ENCODE measurements at regions not wholly inside any gene's neighbourhood (a gene's known extent, or its start where the extent isn't known, plus 50 kb on each side); places are given as distances from the start of the nearest gene placed in this dataset.

GRCh38 chr20:11011653-11012052, 337.9 kb upstream of the JAG1 start:
- DNase-seq (no peak), ATAC-seq (no peak)
- Histone ChIP-seq H3K4me3 (no peak overlapping the region), H3K4me1 (ENCODE audit: low read depth) (no peaks in the 10 kb centered on the region), H3K36me3 (ENCODE audit: low read depth) (no peaks in the 10 kb centered on the region), H3K9me3 (no peaks in the 10 kb centered on the region)
- intact Hi-C loops (cut with DNase I, micrococcal nuclease), result no loop called here
- TF ChIP-seq CTCF (IDR thresholded peaks at IDR 0.05), result no peak

DNA sequence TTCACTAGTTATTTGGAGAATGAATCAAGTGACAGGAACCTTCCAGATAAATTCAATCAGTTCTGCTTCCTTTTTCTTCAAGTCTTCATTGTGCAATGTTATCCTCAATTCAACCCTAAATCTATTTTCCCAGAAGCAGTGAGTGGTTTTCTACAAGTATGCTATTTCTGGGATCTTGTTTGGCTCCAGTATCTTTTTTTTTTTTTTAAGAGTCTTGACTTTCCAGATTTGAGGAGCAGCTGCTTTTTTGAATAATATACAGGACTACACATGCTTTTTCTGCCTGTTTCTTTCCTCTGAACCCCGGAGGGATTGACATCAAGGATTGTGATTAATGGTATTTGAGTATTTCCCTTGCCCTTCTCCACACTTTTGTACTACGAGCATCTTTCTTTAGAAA, 339.2 kb upstream of the JAG1 start:
- TF ChIP-seq CTCF (IDR thresholded peaks at IDR 0.05), result no peak
- Histone ChIP-seq H3K4me3 (no peak overlapping the region), H3K36me3 (ENCODE audit: low read depth) (no peaks in the 10 kb centered on the region), H3K4me1 (ENCODE audit: low read depth) (no peaks in the 10 kb centered on the region), H3K9me3 (no peaks in the 10 kb centered on the region)
- intact Hi-C loops (cut with DNase I, micrococcal nuclease), result no loop called here
- no peak for ATAC-seq
- DNase-seq, result no peak

GRCh38 chr20:11013801-11014200, 340.0 kb upstream of the JAG1 start:
- intact Hi-C loops (cut with DNase I, micrococcal nuclease), result no loop called here
- no peak for ATAC-seq
- Histone ChIP-seq H3K4me3 (no peak overlapping the region), H3K36me3 (ENCODE audit: low read depth) (no peaks in the 10 kb centered on the region), H3K4me1 (ENCODE audit: low read depth) (no peaks in the 10 kb centered on the region), H3K9me3 (no peaks in the 10 kb centered on the region)
- no peak for TF ChIP-seq CTCF (IDR thresholded peaks at IDR 0.05)
- DNase-seq, result no peak

DNA sequence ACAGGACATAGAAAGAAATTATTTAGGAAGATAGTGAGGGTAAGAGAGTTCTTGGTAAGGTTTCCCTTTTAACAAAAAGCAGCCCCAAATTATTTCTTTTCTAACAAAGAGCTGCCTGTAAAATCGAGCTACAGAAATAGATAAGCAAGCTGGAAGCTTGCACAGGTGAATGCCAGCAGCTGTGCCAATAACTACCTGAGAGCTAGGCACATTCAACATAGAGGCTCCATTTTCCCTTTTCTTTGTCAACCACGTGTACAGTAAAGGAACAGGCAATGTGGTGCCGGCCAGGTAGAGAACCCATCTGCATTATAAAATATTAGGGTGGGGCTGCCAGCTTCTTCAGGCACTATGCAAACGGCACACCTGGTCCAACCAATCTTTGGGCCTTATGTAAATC, 341.6 kb upstream of the JAG1 start:
- no peak overlapping the region for H3K4me3 ChIP-seq
- DNase-seq, result no peak
- TF ChIP-seq CTCF (IDR thresholded peaks at IDR 0.05), result no peak
- no peak for ATAC-seq
- H3K9me3 ChIP-seq, result no peaks in the 10 kb centered on the region
- intact Hi-C loops (cut with DNase I, micrococcal nuclease), result no loop called here
- H3K4me1 ChIP-seq (ENCODE audit: low read depth), result no peaks in the 10 kb centered on the region
- H3K36me3 ChIP-seq (ENCODE audit: low read depth), result no peaks in the 10 kb centered on the region

DNA sequence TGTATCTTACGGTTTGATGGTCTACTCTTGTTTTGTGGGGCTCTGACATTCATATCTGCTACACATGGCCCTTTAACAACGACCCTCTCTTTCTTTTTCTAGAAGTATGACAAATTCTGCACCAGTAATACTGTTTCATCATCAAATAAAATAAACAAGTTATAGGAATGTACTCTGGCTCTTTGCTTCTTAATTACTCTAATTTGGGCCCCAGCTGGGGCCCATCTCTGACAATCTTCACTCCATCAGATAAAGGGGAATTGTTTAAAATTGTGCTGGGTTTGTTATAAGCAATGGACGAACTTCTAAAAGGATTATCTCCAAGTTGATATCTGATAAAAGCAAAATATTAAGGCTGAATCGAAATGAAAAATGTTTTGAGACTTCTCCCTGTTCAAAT, 343.6 kb upstream of the JAG1 start:
- H3K36me3 ChIP-seq (ENCODE audit: low read depth), result no peaks in the 10 kb centered on the region
- no peak overlapping the region for H3K4me3 ChIP-seq
- H3K4me1 ChIP-seq (ENCODE audit: low read depth), result no peaks in the 10 kb centered on the region
- TF ChIP-seq CTCF (IDR thresholded peaks at IDR 0.05), result no peak
- no peak for DNase-seq
- no peaks in the 10 kb centered on the region for H3K9me3 ChIP-seq
- ATAC-seq, result no peak
- intact Hi-C loops (cut with DNase I, micrococcal nuclease), result no loop called here

GRCh38 chr20:11018668-11019170, 344.9 kb upstream of the JAG1 start:
- Histone ChIP-seq H3K4me1 (ENCODE audit: low read depth) (no peaks in the 10 kb centered on the region), H3K36me3 (ENCODE audit: low read depth) (no peaks in the 10 kb centered on the region), H3K4me3 (no peak overlapping the region), H3K9me3 (no peaks in the 10 kb centered on the region)
- intact Hi-C loops (cut with DNase I, micrococcal nuclease), result no loop called here
- TF ChIP-seq CTCF (IDR thresholded peaks at IDR 0.05), result no peak
- no peak for ATAC-seq
- no peak for DNase-seq

All from mucosa of descending colon (tissue), 3 donors.